ENCODE measurements at regions not wholly inside any gene's neighbourhood (a gene's known extent, or its start where the extent isn't known, plus 50 kb on each side); places are given as distances from the start of the nearest gene placed in this dataset.

- Histone ChIP-seq H3K27ac (no peak overlapping the region), H3K36me3 (no peaks in the 10 kb centered on the region), H3K27me3 (no peaks in the 10 kb centered on the region), H3K4me1 (no peaks in the 10 kb centered on the region), H3K4me3 (no peak overlapping the region), H3K9ac (ENCODE audit: low read depth in 2 of 2, low read length in 2 of 2) (no peak overlapping the region), H3K9me3 (no peaks in the 10 kb centered on the region)
- TF ChIP-seq, protein P1, sequence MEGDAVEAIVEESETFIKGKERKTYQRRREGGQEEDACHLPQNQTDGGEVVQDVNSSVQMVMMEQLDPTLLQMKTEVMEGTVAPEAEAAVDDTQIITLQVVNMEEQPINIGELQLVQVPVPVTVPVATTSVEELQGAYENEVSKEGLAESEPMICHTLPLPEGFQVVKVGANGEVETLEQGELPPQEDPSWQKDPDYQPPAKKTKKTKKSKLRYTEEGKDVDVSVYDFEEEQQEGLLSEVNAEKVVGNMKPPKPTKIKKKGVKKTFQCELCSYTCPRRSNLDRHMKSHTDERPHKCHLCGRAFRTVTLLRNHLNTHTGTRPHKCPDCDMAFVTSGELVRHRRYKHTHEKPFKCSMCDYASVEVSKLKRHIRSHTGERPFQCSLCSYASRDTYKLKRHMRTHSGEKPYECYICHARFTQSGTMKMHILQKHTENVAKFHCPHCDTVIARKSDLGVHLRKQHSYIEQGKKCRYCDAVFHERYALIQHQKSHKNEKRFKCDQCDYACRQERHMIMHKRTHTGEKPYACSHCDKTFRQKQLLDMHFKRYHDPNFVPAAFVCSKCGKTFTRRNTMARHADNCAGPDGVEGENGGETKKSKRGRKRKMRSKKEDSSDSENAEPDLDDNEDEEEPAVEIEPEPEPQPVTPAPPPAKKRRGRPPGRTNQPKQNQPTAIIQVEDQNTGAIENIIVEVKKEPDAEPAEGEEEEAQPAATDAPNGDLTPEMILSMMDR (IDR thresholded peaks at IDR 0.05), result no peak
- intact Hi-C loops (cut with DNase I), result no loop called here
- no peak for DNase-seq
Observed at GRCh38 chr13:74622284-74622683, 488.1 kb upstream of the KLF12 start.

DNA sequence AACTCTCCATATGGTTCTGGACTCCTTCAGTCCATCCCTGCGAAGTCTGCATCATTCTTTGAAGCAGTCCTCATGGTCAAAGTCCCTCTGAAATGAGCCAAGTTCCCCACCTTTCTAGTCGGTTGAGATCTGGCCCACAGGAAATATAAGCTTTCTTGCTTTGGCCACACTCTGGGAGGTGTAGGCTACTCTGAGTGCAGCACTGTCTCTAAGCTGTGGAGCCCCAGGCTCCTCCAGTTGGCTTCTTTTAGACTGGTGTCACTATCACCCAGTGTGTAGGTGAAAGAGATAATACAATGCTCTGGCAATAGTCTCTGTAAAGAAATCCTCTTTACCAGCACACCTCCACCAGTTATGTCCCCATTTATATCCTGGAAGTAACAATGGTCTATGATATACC lies 486.5 kb upstream of the KLF12 start:
- H3K27ac ChIP-seq, result no peak overlapping the region
- H3K4me3 ChIP-seq, result no peak overlapping the region
- intact Hi-C loops (cut with DNase I), result no loop called here
- no peak overlapping the region for H3K9ac ChIP-seq (ENCODE audit: low read depth in 2 of 2, low read length in 2 of 2)
- H3K9me3 ChIP-seq, result no peaks in the 10 kb centered on the region
- H3K4me1 ChIP-seq, result no peaks in the 10 kb centered on the region
- TF ChIP-seq, protein P1 (IDR thresholded peaks at IDR 0.05), result no peak
- no peaks in the 10 kb centered on the region for H3K27me3 ChIP-seq
- no peak for DNase-seq
- H3K36me3 ChIP-seq, result no peaks in the 10 kb centered on the region

GRCh38 chr13:74620308-74620707 lies 486.1 kb upstream of the KLF12 start:
- H3K27ac ChIP-seq, result no peak overlapping the region
- no peaks in the 10 kb centered on the region for H3K36me3 ChIP-seq
- no peaks in the 10 kb centered on the region for H3K9me3 ChIP-seq
- no peak overlapping the region for H3K4me3 ChIP-seq
- intact Hi-C loops (cut with DNase I), result no loop called here
- TF ChIP-seq, protein P1 (IDR thresholded peaks at IDR 0.05), result no peak
- DNase-seq, result no peak
- no peak overlapping the region for H3K9ac ChIP-seq (ENCODE audit: low read depth in 2 of 2, low read length in 2 of 2)
- H3K27me3 ChIP-seq, result no peaks in the 10 kb centered on the region
- H3K4me1 ChIP-seq, result no peaks in the 10 kb centered on the region

DNA sequence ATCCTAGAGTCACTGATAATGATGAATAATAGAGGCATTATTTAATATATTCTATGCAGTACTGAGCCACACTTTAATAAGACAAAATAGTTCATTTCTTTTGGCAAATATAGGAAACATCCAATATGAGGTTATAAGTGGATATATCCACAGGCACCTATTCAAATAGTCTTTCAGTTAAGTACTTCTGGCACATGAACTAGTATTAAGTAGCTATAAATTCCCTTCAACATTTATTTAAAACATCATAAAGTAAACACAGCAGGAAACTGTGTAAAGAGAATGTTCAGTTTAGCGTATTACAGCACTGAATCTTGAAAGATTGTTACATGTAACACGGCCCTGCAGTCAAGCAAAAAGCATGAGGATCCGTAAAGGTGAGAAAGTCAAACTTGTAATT lies 463.3 kb upstream of the KLF12 start:
- no peaks in the 10 kb centered on the region for H3K4me1 ChIP-seq
- no peak overlapping the region for H3K9ac ChIP-seq (ENCODE audit: low read depth in 2 of 2, low read length in 2 of 2)
- H3K36me3 ChIP-seq, result no peaks in the 10 kb centered on the region
- no peak overlapping the region for H3K4me3 ChIP-seq
- H3K9me3 ChIP-seq, result no peaks in the 10 kb centered on the region
- TF ChIP-seq, protein P1 (IDR thresholded peaks at IDR 0.05), result no peak
- intact Hi-C loops (cut with DNase I), result no loop called here
- no peak for DNase-seq
- H3K27ac ChIP-seq, result no peak overlapping the region
- no peaks in the 10 kb centered on the region for H3K27me3 ChIP-seq

- TF ChIP-seq, protein P1 (IDR thresholded peaks at IDR 0.05), result no peak
- Histone ChIP-seq H3K9ac (ENCODE audit: low read depth in 2 of 2, low read length in 2 of 2) (no peak overlapping the region), H3K4me3 (no peak overlapping the region), H3K36me3 (no peaks in the 10 kb centered on the region), H3K27me3 (no peaks in the 10 kb centered on the region), H3K9me3 (no peaks in the 10 kb centered on the region), H3K4me1 (no peaks in the 10 kb centered on the region), H3K27ac (no peak overlapping the region)
- intact Hi-C loops (cut with DNase I), result no loop called here
- no peak for DNase-seq
Observed at GRCh38 chr13:74596691-74597090, 462.5 kb upstream of the KLF12 start.

DNA sequence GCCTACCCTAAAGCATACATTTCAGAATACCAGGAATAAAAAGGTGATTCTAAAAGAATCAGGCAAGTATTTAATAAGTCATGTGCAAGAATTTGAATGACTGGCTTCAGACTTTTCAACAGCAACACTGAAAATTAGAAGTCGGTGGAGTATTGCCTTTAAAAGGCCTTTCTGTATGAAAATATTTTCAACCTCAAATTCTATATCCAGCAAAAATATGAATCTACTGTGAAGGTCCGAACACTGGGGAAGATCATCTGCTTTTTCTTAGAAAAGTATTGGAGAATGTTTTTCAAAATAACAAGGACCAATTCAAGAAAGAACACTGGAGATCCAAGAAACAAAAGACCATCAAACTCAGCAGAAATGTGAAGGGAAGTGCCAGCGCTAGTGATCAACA lies 459.5 kb upstream of the KLF12 start:
- no peak overlapping the region for H3K9ac ChIP-seq (ENCODE audit: low read depth in 2 of 2, low read length in 2 of 2)
- no peaks in the 10 kb centered on the region for H3K27me3 ChIP-seq
- H3K4me3 ChIP-seq, result no peak overlapping the region
- no peak for DNase-seq
- TF ChIP-seq, protein P1 (IDR thresholded peaks at IDR 0.05), result no peak
- H3K36me3 ChIP-seq, result no peaks in the 10 kb centered on the region
- H3K4me1 ChIP-seq, result no peaks in the 10 kb centered on the region
- H3K9me3 ChIP-seq, result no peaks in the 10 kb centered on the region
- intact Hi-C loops (cut with DNase I), result no loop called here
- H3K27ac ChIP-seq, result no peak overlapping the region

Data from colonic mucosa (tissue), 4 donors.